ENCODE measurements at regions not wholly inside any gene's neighbourhood (a gene's known extent, or its start where the extent isn't known, plus 50 kb on each side); places are given as distances from the start of the nearest gene placed in this dataset.
A peak's percentile ranks its signal among the peaks of the same experiment; 100 is the strongest.

DNA sequence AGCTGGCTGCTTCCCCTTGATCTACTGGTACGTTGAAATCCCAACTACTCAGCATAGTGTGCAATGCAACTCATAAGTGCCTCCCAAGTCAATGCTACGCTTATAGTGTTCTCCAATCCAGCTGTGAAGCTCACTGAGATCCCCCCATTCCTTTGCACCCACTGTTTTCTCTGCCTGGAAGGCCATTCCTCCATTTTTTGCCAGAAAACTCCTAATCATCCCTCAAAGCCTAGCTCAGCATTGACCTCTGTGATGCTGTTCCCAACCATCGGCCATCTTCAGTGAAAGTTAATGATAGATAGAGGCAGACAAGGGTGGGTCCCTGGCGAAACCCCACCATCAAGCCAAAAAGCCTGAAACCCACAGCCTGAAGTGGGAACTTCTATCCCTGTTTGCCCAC lies 211.0 kb downstream of the ENC1 start:
- no peak for DNase-seq (ENCODE audit: extremely low read depth, low read depth, low spot score)

GRCh38 chr5:74428876-74429275 lies 211.7 kb downstream of the ENC1 start:
- no peak for DNase-seq (ENCODE audit: extremely low read depth, low read depth, low spot score)

DNA sequence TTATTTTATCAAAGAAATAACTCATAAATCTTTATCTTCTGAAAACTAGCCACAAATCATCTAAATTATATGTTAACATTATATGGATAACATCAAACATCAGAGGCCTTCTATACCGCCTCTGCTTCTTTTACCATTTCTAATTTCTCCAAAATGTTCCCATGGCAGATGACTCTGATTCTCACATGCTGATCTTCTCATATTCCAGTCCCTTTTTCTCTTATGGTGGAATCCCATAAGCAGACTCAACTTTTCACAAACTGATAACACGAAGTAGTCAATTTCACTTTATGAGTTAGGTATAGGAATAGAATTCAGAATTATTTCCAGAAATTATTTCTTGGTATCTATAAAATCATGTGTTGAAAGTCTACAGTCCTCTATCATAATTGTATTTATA lies 212.3 kb downstream of the ENC1 start:
- no peak for DNase-seq (ENCODE audit: extremely low read depth, low read depth, low spot score)

DNA sequence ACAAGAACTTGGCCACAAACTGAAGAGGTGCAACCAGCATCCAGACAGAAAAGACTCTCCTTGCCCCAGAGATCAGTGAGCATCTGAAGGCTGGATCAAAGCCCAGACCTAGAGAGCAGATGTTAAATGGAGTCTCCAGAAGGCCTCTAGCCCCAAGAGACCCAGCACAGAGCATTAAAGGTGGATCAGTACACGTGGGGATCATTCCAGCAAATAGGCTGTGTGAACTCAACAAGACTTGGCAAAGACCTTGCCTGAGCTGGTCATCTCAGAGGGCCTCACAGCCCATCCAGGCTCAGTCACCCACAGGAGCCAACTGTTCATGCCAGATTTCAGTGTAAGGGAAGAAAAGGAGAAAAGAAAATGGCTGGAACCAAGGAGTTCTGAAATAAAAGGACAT lies 214.0 kb downstream of the ENC1 start:
- no peak for DNase-seq (ENCODE audit: extremely low read depth, low read depth, low spot score)

DNA sequence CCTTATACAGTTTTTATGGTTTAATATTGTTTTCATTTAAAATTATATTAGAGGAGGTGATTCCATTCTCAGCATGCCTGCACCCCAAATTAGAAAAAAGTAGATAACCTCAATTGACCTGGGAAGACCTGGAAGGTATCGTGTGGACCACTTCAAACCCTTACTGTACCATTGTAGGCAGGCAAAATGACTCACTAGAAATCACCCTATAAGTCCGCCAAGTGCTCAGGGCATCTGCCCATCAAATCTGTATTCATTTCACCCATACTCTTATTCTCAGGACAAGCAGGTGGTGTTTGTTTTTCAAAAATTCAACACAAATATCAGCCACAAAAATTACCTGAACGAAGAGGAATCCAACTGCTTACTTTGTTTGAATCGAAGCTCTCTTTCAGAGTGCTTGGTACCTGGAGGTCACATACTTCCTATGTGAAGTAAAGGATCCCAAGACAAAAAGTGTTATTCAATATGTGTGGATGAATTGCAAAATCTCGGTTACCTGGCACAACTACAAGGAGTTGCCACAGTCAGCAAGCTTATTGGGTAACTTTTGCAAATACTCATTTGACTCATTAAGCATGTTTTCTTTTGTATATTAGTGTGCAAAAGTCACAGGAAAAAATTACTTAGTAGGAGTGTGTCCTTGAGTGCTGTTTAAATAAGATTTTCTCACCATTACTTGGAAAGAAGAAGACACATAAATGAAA lies 216.2 kb downstream of the ENC1 start:
- DNase-seq (ENCODE audit: extremely low read depth, low read depth, low spot score): no peak

DNA sequence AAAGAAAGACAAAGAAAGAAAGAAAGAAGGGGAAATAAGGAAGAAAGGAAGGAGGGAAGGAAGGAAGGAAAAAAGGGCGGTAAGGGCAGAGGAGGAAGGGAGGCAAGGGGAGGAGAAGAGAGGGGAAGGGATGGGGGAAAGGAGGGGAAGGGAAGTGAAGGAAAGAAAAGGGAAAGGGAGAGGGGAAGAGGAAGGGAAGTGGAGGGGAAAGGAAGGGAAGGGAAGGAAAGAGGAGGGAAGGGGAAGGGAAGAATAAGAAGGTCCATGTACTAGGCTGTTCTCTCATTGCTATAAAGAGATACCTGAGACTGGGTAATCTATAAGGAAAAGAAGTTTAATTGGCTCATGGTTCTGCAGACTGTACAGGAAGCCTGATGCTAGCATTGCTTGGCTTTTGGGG lies 217.1 kb downstream of the ENC1 start:
- DNase-seq (ENCODE audit: extremely low read depth, low read depth, low spot score): no peak

DNA sequence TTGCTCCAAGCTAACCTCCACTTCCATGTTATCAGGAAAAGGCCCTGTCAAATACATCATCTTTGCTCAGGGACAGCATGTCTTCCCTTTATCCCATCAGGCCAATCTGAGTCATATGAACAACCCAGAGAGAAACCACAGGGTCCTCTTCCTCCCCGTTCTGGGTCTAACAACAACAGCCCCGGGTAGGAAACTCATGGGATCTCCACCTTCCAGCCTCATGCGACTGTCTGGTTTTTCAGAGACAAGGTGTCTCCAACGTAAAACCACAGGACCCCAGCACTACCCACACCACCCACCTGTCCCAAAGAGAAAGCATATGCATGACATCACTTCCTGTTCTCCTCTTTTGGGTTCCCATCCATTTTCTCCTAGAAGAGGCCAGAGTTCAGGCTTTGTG lies 217.9 kb downstream of the ENC1 start:
- no peak for DNase-seq (ENCODE audit: extremely low read depth, low read depth, low spot score)

- no peak for DNase-seq (ENCODE audit: extremely low read depth, low read depth, low spot score)
Measured at GRCh38 chr5:74422030-74422429, 218.5 kb downstream of the ENC1 start.

GRCh38 chr5:74421377-74421776 lies 219.2 kb downstream of the ENC1 start:
- no peak for DNase-seq (ENCODE audit: extremely low read depth, low read depth, low spot score)

DNA sequence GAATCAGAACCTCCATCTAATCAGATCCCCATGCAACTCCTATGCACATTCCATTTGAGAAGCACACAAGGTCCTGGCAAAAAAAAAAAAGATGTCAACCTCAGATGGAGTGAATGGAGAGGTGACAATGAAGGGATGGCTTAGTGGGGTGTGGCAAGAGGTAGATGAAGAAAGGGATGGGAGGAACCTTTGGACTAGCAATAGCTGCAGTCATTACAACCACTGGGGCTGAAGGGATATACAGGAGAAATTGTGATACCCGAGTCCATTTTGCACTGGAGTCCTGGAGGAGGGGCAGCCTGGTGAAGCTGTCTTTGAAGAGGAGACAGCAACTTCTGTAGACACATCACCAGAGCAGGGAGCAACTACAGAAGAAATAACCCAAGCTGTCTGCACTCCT lies 219.6 kb downstream of the ENC1 start:
- DNase-seq (ENCODE audit: extremely low read depth, low read depth, low spot score): no peak

- no peak for DNase-seq (ENCODE audit: extremely low read depth, low read depth, low spot score)
Measured at GRCh38 chr5:74420220-74420619, 220.3 kb downstream of the ENC1 start.

- no peak for DNase-seq (ENCODE audit: extremely low read depth, low read depth, low spot score)
Measured at GRCh38 chr5:74419468-74419867, 221.1 kb downstream of the ENC1 start.

GRCh38 chr5:74418709-74419108 lies 221.8 kb downstream of the ENC1 start:
- DNase-seq (ENCODE audit: extremely low read depth, low read depth, low spot score): no peak

GRCh38 chr5:74418261-74418660 lies 222.3 kb downstream of the ENC1 start:
- no peak for DNase-seq (ENCODE audit: extremely low read depth, low read depth, low spot score)

DNA sequence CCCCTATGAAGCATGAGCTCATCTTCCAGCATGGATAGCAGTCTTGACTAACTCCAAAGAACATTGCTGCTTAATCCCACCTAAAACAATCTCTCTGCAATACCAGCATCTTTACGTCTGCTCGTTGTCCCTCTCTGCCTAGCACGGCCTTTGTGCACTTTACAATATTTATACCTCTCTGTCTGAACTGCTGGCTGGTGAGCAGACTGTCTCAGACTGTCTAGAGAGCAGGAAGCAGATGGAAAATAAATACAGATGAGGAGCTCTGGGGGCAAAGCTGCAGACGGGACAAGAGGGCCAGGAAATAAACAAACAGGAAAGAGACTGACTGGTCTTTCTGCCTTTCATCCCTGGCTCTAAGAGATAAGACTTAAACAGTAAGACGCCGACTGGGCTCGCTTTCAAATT lies 224.8 kb downstream of the ENC1 start:
- DNase-seq (ENCODE audit: extremely low read depth, low read depth, low spot score): no peak

DNA sequence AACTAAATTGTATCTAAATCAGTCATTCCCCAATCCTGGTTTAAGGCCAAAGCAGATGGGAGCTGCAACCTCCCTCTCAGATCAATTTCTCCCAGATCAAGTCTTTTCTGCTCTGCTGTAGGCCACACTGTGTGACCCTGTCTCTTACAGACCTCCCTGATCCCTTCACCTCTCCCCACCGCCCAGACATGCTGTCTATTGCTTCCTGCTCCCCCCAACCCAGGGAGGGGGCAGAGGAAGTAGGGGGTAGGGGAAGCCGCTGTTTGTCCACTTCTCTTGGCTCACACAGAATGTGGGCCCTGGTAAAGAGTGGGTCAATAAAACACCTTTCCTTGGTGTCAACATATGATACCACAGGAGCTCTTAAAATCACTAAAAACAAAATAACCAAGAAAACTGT lies 226.3 kb downstream of the ENC1 start:
- DNase-seq (ENCODE audit: extremely low read depth, low read depth, low spot score): no peak

GRCh38 chr5:74413403-74414048 lies 227.0 kb downstream of the ENC1 start:
- DNase-seq (ENCODE audit: extremely low read depth, low read depth, low spot score): no peak

DNA sequence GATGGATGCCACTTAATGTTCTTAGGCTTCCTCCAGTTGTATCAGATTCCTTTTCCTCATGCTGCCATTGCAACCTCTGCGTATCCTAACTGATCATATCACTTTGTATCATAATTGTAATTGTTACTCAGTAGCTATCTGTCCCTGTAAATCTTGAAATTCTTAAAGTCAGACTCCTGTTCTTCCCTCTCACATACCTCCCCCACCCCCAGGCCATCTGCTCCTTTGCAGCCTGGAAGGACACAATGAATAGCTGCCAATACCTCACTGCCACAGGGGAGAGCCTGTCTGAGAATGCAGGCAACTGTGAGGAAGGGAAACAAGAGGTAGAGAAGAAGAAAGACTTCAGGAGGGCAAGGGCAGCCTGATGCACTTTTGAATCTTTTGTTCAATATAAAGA lies 228.5 kb downstream of the ENC1 start:
- no peak for DNase-seq (ENCODE audit: extremely low read depth, low read depth, low spot score)

GRCh38 chr5:74409712-74410111 lies 230.8 kb downstream of the ENC1 start:
- DNase-seq (ENCODE audit: extremely low read depth, low read depth, low spot score): no peak

DNA sequence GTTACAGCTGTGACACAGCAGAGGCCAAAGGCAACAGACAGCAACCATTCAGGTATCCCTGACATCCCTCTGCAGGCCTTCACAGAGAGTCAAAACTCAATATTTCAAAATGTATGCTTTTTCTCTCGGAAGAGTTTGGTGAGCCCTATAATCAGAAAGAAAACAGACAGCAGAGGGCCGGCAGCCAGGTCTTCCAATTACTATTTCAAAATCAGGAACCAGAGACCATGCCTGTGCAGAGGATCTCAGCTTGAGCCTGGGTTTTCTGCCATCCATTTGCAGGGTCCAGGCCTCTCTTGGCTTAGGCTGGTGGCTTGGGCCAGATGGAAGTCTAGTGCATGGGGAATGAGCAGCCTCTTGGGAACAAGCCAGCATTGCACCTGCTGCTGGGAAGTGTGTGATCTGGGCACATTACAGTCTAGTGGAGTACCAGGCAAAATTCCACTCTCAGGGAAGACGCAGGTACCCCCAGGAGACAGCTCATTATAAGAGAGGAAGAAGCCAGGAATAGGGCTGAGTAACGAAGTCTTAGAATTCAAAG lies 231.3 kb downstream of the ENC1 start:
- no peak for DNase-seq (ENCODE audit: extremely low read depth, low read depth, low spot score)

GRCh38 chr5:74408150-74409043 lies 232.1 kb downstream of the ENC1 start:
- DNase-seq (ENCODE audit: extremely low read depth, low read depth, low spot score): peak; percentile 14

Data from glomerular endothelial cell (primary cell).